GM13976 (cell line): ENCODE measurements at regions not wholly inside any gene's neighbourhood (a gene's known extent, or its start where the extent isn't known, plus 50 kb on each side); places are given as distances from the start of the nearest gene placed in this dataset.

Source experiments
- DNase-seq: peaks from one replicate; pipeline ENCODE4 v3.0.0; 2012; ENCODE audit warnings: low spot score
- in situ Hi-C: fragments of 300-500 bp; cut with MboI; formaldehyde crosslinking; loops from one replicate; pipeline ENCODE4 v1.12.0; 2022; ENCODE audit warnings: low sequenced_read_pairs, mixed read lengths, inconsistent platforms; ENCODE audit not compliant: unreplicated experiment
- TF ChIP-seq, protein P1 (sequence below): IDR thresholded peaks from 2 replicates; pipeline ENCODE4 v1.5.1; 2012; ENCODE audit warnings: borderline replicate concordance, mild to moderate bottlenecking; ENCODE audit not compliant: insufficient read depth; ENCODE audit errors: extremely low read depth, missing control alignments, control extremely low read depth

DNA sequence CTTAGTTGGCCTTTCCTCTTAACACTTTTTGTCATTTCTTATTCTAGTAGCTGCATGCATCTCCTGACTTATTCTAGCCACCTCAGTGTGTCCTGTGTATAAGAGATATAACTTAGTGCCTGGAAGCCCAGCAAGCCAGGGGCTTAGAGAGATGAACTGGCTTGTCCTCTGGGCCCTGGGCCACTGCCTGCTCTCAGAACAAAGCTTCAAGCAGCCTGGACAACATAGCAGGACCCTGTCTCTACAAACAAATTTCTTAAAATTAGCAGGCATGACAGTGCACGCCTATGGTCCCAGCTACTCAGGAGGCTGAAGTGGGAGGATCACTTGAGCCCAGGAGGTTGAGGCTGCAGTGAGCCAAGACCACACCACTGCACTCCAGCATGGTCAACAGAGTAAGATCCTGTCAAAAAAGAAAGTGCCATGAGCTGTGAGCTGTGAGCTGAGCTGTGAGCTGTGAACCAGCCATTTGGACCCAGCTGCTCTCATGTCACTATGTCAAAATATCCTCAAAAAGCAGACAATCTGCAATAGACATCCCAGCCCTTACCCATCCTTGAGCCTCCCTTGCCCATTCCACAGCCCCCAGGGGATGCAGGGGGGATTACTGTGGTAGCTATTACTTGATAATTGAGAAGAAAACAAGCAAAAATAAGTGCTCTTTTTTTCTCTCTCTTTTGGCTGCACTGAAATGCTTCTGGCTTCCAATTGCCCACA is 174.5 kb downstream of the OPA1 start:
- in situ Hi-C loops: no loop called here
- TF ChIP-seq, protein P1, sequence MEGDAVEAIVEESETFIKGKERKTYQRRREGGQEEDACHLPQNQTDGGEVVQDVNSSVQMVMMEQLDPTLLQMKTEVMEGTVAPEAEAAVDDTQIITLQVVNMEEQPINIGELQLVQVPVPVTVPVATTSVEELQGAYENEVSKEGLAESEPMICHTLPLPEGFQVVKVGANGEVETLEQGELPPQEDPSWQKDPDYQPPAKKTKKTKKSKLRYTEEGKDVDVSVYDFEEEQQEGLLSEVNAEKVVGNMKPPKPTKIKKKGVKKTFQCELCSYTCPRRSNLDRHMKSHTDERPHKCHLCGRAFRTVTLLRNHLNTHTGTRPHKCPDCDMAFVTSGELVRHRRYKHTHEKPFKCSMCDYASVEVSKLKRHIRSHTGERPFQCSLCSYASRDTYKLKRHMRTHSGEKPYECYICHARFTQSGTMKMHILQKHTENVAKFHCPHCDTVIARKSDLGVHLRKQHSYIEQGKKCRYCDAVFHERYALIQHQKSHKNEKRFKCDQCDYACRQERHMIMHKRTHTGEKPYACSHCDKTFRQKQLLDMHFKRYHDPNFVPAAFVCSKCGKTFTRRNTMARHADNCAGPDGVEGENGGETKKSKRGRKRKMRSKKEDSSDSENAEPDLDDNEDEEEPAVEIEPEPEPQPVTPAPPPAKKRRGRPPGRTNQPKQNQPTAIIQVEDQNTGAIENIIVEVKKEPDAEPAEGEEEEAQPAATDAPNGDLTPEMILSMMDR: no peak
- no peak for DNase-seq

DNA sequence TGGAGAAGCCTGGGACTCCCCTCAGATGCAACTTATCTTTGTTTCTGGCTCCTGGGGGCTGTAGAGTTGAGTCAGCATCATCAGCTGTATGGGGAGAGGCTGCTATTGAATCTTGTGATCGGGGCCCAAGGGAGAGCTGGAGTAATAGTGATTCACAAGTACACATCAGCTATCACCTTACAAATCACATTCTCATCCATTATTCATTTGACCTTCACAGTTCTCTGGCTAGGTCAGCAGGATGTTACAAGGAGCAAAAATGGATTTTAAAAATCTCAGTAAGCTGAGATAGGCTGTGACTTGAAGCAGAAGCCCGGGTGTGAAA is 175.0 kb downstream of the OPA1 start:
- TF ChIP-seq, protein P1: no peak
- no peak for DNase-seq
- in situ Hi-C loops: no loop called here

DNA sequence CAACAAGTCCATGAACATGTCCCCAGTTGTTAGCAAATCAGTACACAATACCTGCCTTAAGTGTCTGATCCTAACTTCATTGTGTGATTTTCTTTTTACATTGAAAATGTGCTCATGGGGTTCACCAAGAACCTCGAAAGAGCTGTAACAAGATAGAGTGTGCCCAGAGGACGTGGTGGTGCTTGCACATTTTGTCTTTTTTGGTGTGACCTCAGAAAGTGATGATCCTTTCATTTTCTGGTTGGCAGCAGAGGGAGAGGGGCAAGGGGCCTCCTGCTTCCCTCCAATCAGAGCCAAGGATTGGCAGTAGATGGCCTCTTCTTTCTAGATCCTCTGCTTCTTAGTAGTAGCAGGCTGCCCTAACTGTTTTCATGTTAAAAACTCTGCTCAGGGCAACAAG is 176.4 kb downstream of the OPA1 start:
- DNase-seq: no peak
- in situ Hi-C loops: no loop called here
- TF ChIP-seq, protein P1: no peak

DNA sequence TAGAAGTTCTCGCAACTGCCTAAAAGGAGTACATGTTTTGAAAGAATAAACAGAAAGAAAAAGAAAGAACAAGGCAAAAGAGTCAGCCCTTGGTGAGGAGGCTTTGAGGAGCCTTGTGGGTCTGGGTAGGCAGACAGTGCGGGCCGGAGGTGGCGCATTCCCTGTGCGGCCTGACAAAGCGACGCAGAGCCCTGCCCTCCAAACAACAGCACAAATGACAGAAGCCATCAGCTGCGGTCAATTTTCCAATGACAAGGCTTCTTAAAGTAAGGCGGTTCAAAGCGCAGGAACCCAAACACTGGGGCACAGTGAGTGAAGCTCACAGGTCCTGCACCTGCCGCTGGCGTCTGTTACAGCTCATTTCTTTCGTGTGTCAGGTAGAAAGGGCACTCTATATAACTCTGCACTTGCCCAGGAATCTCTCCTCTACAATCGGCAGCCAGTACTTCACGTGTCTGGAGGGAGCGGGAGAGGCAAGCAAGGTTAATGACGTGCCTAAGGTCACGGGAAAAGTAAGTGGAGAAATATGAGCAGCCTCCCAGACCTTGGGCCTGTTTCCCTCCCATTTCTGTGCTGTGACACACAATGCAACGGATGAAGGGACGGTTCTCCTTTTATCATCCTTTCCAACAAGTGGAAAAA is 178.1 kb downstream of the OPA1 start:
- TF ChIP-seq, protein P1: no peak
- no peak for DNase-seq
- in situ Hi-C loops: no loop called here

DNA sequence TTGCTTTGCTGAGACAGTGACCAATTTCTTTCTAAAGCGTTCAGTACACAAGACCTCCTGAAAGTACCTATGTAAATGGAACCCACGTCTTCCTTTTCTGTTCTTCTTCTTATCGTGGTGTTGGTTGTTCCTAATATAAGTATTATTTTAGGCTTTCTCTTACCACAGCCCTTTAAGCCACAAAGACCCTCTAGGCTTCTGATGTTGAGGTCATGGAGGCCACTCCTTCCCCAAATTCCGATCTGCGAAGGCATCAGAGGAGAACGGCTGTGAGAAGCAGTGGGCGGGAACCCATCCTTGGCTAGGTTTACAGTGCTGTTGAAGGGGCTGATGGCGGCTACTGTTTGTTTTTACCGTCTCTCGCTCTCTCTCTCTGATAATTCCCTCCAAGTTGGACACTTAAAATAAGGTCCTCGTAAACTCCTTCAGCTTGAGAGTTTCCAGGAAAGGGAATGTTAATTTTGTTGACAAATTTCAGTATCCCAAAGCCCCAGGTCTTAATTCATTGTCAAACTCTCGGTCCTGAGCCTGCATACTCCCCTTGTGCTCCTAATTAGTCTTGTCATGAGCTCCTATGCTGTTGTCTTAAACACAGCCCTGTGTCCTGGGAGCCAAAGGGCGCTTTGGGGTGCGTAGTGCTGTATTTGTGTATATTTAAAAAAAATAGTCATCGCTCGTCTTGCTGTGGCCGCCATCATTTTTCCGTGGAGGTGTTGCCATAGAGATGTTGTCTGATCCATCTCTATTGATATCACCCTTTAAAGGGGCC is 178.8 kb downstream of the OPA1 start:
- in situ Hi-C loops: no loop called here
- TF ChIP-seq, protein P1: no peak
- no peak for DNase-seq

DNA sequence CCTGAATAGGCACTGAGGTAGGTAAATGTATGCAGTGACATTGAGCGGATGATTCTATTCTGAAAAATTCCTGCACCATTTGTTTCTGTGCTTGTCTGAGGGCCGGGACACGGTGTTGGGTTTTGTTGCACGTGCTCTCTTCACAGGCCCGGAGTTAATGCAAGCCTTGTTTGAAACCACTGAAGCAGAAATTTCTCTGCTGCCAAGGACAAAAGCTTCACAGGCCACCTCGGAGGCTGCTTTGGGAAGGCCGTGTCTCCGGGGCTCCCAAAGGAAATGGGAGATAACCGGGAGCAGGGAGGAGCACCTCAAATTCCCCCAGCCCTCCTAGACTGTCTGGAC is 179.4 kb downstream of the OPA1 start:
- in situ Hi-C loops: no loop called here
- DNase-seq: no peak
- TF ChIP-seq, protein P1: no peak
